Fibroblast of lung (primary cell): ENCODE measurements at regions not wholly inside any gene's neighbourhood (a gene's known extent, or its start where the extent isn't known, plus 50 kb on each side); places are given as distances from the start of the nearest gene placed in this dataset.

ENCODE experiments used
- EZH2 ChIP-seq: IDR thresholded peaks from 2 replicates; pipeline ENCODE4 v1.5.1; 2012; ENCODE audit warnings: low read length, control low read depth, mild to moderate bottlenecking; ENCODE audit errors: missing control alignments
- TF ChIP-seq, protein P1 (sequence below), 2 donors: IDR thresholded peaks in 1 of 2; conservative IDR thresholded peaks in 1 of 2; 1 replicate in 1 of 2; 2 replicates in 1 of 2; pipeline ENCODE4 v1.5.1; 2011 to 2012; ENCODE audit warnings: low read length in 2 of 2, control low read depth in 1 of 2, inconsistent platforms in 1 of 2, low read depth in 1 of 2, mild to moderate bottlenecking in 1 of 2

DNA sequence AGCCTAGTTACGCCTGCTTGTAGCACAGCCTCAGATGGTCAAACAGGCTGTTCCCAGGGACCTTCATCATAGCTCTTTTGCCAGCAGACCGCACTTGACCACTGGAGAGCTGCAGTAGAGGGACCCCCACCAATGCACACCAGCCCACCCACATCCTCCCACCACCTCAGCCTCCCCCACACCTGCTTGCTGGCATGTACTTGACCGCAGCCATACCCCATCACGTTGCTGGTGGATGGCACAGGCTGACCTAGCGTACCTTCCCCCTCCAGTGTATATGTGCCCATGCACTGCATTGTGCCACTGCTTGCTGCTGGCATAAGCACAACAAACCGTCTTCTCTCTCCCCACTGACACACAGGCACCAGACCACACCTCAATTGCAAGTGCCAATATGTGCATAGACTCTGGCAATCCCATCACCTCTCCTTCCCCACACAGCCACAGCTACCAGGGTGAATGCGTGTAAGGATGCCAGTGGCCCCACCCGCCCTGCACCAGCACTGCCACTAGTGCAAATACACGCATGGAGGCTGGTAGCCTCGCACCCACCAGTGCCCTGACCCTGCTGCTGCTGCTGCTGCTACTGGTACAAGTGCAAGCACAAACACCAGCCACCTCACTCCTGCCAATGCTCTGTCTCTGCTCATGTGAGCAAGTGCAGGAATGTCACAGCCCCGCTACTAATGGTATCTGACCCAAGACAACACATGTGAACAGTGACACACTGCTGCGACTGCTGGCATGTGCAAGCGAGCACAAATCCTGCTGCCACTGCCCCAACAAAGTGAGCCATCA lies 1377.6 kb downstream of the CDH11 start:
- TF ChIP-seq, protein P1, sequence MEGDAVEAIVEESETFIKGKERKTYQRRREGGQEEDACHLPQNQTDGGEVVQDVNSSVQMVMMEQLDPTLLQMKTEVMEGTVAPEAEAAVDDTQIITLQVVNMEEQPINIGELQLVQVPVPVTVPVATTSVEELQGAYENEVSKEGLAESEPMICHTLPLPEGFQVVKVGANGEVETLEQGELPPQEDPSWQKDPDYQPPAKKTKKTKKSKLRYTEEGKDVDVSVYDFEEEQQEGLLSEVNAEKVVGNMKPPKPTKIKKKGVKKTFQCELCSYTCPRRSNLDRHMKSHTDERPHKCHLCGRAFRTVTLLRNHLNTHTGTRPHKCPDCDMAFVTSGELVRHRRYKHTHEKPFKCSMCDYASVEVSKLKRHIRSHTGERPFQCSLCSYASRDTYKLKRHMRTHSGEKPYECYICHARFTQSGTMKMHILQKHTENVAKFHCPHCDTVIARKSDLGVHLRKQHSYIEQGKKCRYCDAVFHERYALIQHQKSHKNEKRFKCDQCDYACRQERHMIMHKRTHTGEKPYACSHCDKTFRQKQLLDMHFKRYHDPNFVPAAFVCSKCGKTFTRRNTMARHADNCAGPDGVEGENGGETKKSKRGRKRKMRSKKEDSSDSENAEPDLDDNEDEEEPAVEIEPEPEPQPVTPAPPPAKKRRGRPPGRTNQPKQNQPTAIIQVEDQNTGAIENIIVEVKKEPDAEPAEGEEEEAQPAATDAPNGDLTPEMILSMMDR (conservative IDR thresholded peaks at IDR 0.05 in 1 of 2, IDR thresholded peaks at IDR 0.05 in 1 of 2; ENCODE audit: low read depth in 1 of 2, low read length in 2 of 2), result no peak
- no peak for TF ChIP-seq EZH2
